ENCODE measurements at regions not wholly inside any gene's neighbourhood (a gene's known extent, or its start where the extent isn't known, plus 50 kb on each side); places are given as distances from the start of the nearest gene placed in this dataset.
A peak's percentile ranks its signal among the peaks of the same experiment; 100 is the strongest.
"Not testable (repeated sequence)": the region's sequence is repeated elsewhere in the genome, so short reads cannot be mapped to it uniquely, and the experiment has no call there.

GRCh38 chr13:44129418-44129817 lies 244.2 kb upstream of the SERP2 start:
- no peak for ATAC-seq

GRCh38 chr13:44131069-44131614 lies 242.5 kb upstream of the SERP2 start:
- ATAC-seq, result no peak

GRCh38 chr13:44132710-44133109 lies 240.9 kb upstream of the SERP2 start:
- no peak for ATAC-seq

- ATAC-seq, result no peak
Observed at GRCh38 chr13:44133626-44134025, 240.0 kb upstream of the SERP2 start.

GRCh38 chr13:44135566-44135965 lies 238.1 kb upstream of the SERP2 start:
- no peak for ATAC-seq

GRCh38 chr13:44136696-44137268 lies 236.8 kb upstream of the SERP2 start:
- ATAC-seq, result no peak

- ATAC-seq, result no peak
Observed at GRCh38 chr13:44137466-44137865, 236.2 kb upstream of the SERP2 start.

GRCh38 chr13:44140146-44140545 lies 233.5 kb upstream of the SERP2 start:
- ATAC-seq, result no peak

GRCh38 chr13:44140888-44141724 lies 232.5 kb upstream of the SERP2 start:
- no peak for ATAC-seq

- peak; percentile 99 for ATAC-seq
Observed at GRCh38 chr13:44141725-44142539, 231.7 kb upstream of the SERP2 start.

- ATAC-seq, result no peak
Observed at GRCh38 chr13:44142540-44142867, 231.1 kb upstream of the SERP2 start.

GRCh38 chr13:44142941-44143665 lies 230.5 kb upstream of the SERP2 start:
- no peak for ATAC-seq

GRCh38 chr13:44146138-44146537 lies 227.5 kb upstream of the SERP2 start:
- no peak for ATAC-seq

- no peak for ATAC-seq
Observed at GRCh38 chr13:44147233-44147632, 226.4 kb upstream of the SERP2 start.

- ATAC-seq, result no peak
Observed at GRCh38 chr13:44147648-44148047, 226.0 kb upstream of the SERP2 start.

- no peak for ATAC-seq
Observed at GRCh38 chr13:44148159-44148914, 225.3 kb upstream of the SERP2 start.

GRCh38 chr13:44149231-44149630 lies 224.4 kb upstream of the SERP2 start:
- ATAC-seq, result not testable (repeated sequence)

GRCh38 chr13:44149821-44150220 lies 223.8 kb upstream of the SERP2 start:
- no peak for ATAC-seq

- ATAC-seq, result no peak
Observed at GRCh38 chr13:44151474-44151873, 222.2 kb upstream of the SERP2 start.

- ATAC-seq, result no peak
Observed at GRCh38 chr13:44153496-44153895, 220.1 kb upstream of the SERP2 start.

GRCh38 chr13:44155422-44156293 lies 218.0 kb upstream of the SERP2 start:
- ATAC-seq, result no peak

All from activated CD4-positive, CD25-positive, alpha-beta regulatory T cell treated with anti-CD3 and anti-CD28 coated beads, Interleukin-2, amount 50 U/mL, for 24 hours (primary cell).